GM18519 (cell line): ENCODE measurements at regions not wholly inside any gene's neighbourhood (a gene's known extent, or its start where the extent isn't known, plus 50 kb on each side); places are given as distances from the start of the nearest gene placed in this dataset.

Source experiments
- ATAC-seq: cut with Tn5 transposase; IDR thresholded peaks from one replicate; pipeline ENCODE4 v1.9.1; 2021; ENCODE audit warnings: mild to moderate bottlenecking, moderate library complexity; ENCODE audit not compliant: unreplicated experiment, low FRiP score

DNA sequence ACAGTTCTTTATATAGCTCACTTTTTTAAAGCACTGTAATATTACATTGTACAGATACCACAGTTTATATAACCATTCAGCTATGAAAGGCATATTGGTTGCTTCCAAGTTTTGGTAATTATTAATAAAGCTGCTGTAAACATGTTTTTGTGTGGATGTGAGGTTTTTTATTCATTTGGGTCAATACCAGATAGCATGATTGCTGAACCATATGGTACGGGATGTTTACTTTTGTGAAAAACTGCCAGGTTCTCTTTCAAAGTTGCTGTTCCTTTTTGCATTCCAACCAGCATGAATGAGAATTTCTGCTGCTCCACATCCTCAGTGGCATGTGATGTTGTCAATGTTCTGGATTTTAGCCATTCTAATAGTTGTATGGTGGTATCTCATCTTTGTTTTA is 439.6 kb upstream of the NMUR2 start:
- ATAC-seq, result no peak

DNA sequence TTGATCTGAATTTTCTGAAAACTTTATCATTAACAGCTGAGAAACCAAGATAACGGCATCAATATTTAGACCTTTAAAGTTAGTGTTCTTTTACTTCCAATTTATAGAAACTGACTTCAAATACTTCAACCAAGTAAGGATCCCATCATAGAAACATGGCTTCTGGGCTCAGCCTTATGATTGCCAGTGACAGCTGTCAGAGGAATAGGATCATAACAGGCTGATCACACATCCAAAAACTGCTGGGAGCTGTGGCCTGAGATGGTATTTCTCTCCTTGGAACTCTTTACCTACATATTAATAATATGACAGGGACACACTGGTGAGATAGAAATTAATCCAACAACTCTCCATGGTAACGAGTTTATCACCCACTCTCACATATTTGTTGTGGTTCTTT is 448.3 kb upstream of the NMUR2 start:
- ATAC-seq, result no peak

DNA sequence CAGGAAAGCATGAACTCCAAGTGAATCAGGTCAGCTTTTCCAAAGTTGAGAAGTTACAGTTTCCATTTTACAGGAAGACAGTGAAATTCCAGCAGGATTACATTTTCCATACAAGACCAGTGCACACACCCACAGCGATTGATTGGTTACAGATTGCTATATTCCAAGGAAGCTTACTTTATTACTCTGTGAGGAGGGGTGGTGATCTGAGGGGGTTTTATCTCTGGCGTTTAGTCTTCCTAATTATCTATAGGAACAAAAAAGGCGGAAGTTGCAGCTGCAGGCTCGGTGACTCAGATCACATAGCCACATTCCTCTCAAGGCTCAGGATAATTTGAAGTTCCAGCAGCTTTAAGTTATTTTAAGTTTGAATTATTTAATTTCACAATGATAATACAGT is 450.4 kb upstream of the NMUR2 start:
- no peak for ATAC-seq

DNA sequence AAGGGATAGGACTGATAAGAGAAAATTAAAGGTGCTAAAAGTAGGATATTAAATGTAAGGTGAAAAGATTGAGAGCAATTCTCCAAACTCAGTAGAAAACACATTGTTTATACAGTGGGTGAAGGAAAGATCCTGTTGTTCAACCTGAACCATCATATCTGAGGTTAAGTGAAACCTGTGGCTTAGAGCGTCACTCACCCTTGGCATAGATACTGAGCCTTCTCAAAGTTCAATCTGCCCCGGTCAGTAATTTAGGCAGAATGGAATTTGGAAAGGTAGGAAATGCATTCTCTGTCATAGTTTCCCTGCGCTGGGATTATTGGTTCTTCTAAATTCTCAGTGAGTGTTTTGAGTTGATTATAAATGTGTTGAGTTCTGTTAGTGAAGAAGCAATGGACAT is 456.2 kb upstream of the NMUR2 start:
- ATAC-seq, result no peak

DNA sequence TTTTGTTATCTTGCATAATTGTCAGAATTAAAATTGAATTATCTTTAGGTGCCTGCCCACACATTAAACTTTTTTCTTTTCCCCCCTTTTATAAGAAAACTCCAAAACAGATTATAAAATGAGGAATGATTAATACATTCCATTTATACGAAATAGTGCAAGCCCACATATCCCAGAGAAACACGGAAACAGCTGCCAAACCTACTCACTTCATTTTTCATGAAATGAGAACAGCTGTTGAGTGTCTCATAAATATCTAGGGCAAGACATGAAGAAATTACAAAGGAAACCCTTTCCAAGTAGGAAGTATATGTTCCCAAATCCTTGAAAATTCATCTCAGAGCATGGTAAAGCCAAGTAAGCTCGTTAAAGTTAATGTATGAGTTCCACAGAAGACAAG is 459.4 kb upstream of the NMUR2 start:
- no peak for ATAC-seq

DNA sequence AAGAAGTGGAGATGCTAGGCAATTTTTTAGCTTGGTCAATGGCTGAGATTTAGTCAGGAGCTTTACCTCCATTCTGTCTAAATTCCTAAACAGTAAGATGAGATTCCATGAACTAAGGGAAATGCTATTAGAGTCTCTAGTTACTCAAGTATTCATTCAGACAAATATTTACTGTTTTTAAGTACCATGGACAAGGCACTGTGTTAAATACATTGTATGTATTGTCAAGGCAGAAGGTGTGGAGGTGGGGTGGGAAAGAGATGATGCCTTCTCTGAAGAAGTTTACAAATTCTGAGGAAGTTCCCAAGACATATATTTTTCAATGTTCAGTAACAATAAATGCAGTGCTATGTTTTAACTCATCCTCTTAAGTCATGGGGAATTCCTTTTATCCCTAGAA is 459.9 kb upstream of the NMUR2 start:
- ATAC-seq, result no peak

DNA sequence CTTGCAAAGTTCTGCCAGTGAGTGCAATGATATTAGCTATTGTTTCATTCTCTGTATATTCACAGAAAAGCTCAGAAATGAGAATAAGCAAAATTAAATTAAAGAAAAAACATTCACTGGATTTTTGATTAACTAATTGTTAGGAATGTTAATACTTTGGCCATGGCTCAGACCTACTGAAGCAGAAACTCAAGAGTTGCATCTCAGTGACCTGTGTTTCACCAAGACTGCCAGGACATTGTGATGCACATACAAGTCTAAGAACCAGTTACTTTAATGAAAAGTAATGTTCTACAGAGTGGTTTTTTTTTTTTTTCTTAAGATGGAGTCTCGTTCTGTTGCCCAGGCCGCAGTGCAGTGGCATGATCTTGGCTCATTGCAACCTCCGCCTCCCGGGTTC is 464.9 kb upstream of the NMUR2 start:
- no peak for ATAC-seq

DNA sequence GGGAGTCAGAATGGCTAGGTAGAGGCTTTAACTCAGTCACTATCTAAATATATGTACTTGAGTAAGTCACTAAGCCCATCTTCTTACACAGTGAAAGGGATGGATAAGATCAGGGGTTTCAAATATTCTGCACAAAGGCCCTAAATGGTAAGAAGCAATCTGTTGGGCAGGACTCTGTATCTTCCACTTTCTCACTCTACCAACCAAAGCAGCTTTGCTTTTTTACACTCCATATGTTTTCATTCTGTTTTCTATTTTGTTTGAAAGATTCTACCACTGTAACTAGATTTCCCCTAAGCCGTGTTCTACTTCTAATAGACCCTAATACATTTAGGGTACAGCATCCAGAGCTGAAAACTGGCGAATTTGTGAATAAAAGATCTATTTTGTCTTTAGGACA is 477.5 kb upstream of the NMUR2 start:
- ATAC-seq, result no peak

DNA sequence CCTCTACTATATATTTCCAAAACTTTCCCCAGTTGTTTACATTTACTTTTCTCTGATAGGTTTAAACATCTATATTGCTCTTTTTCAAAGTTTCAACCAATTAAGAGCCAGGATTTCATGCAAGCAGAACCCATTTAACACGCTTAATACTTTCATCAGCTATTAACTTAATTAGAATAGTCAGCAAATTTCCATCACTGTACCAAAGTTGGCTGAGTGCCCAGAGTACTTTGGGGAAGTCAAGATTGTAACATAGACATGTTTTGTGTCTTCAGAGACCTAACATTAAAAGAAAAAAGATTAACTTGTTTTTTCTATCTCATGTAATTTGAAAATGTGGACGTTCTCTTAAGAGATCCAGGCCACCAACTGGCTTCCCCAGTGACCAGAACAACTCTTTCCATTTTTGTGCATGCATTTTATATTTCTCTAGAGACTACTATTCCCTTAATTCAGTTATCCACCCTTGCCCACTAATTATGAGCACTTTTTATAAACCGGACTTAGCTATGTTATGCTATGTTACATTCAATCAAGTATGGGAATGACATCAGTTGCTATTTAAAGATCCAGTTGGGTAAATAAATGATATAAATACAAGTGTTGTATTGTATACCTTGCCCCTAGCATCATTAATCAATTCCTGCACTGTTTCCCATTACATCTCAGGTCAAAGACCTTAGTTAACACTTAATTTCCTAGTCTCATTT is 478.1 kb upstream of the NMUR2 start:
- no peak for ATAC-seq

DNA sequence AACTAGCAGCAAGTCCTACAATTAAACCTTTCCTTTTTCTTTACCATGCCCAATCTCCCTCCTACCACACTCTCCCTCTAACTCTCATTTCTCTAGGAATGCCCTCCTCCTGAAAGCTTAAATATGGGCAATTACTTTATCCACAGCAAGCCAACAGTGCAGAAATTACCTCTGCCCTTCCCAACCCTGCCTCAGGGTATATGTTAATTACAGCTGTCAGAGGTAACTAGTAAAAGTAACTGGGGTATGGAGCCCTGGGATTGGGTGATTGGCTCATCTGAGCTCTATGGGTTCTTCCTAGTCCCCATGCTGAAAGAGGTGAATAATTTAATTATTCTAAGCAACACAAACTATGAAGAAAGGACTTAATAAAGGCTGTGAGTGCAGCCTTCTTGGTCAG is 478.9 kb upstream of the NMUR2 start:
- ATAC-seq, result no peak

DNA sequence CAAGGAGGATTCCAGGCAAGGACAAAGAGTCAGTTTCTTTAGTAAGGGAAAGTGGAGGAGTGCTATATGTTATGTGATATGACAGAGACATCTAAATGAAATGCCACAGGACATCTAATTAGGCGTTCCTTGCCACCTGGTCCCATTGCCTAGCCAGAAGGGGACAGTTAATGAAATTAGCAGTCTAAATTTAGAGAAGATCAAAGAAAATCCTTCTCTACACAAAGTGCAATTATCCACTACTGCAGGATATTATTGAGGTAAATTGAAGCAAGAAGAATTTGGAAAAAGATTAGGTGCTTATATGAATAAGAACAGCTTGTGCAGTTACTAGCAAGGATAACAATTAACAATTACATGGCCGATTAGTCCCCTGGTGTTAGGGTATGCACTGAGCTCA is 495.3 kb upstream of the NMUR2 start:
- ATAC-seq, result no peak

DNA sequence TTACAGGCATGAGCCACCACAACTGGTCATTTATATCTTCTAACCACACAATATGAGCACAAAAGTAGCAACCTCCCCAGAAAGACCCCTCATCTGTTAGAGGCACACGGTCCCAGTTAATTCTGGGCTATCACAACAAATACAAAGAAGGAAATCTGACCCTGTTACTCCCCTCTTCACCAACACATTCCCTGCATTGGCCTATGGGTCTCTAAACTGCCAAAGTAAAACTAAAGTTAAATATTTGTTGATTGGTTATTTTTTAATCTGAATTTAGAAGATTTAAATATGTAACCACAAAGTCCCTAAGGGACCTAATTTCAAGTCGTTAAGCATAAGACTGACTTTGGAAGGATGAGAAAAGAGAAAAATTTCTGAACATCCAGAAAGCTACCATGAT is 496.7 kb upstream of the NMUR2 start:
- no peak for ATAC-seq

DNA sequence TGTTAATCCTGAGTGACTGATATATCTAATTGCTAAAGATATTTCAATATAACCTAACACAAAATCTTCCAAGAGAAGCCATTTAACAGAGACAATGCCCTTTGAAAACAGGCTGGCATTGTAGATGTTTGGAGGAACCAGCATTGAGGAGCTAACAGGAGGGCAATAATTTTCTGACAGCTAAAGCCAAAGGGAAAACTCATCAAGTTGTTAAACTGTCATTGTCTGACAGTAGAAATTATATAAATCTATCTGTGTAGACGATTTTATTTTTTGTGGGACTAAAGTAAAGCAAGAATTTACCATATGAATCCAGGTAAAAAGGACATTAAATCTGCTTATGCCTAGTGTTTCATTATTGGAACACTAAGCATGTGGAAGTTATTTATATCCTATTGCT is 500.2 kb upstream of the NMUR2 start:
- no peak for ATAC-seq

DNA sequence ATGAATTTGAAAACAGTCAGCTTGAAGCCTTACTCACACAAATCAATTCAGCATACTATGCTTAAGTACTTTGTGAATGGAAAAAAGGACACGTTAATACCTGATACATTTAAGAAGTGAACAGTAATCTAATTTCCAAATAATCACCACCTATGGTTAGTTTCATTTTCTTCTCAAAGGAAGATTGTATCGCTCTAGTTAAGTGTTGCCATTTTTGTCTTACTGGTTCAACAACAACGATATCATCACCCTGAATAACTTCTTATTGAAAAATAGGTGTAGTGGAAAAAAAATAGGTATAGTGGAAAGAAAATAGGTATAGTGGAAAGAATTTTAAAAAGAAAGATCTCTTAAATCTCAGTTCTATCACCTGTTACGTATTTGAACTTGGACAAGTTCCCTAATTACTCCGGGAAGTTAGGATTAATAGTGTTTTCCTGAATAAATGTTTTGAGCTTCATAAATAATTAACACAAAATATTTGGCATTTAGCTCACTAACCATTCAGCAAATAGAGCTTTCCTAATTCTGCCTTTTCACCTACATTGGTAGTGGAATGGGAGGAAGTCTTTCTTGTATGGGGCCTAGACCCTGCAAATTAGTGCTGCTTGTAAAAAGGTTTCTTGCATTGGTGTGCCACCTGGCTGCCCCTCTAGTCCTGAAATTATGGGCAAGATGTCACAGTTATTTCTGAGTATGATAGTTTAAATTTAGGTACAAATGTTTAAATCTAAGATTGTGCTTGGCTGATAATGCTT is 502.6 kb upstream of the NMUR2 start:
- ATAC-seq, result no peak

DNA sequence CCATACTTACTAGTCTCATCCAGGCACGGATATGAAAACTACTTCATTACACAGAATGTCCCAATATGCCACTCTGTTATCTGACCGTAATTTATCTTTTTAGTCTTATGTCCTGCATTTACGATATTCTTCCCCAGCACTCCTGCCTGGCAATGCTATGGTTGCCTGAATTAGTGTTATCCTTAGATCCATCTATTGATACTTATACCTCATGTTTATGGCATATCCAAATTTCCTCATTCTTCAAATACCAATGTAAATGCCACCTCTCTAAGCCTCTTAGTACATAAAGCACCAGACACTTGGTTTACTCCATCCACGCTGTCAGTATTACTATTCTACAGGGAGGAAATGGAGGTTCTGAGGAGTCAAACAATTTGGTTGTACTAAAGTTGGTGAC is 507.8 kb upstream of the NMUR2 start:
- no peak for ATAC-seq

DNA sequence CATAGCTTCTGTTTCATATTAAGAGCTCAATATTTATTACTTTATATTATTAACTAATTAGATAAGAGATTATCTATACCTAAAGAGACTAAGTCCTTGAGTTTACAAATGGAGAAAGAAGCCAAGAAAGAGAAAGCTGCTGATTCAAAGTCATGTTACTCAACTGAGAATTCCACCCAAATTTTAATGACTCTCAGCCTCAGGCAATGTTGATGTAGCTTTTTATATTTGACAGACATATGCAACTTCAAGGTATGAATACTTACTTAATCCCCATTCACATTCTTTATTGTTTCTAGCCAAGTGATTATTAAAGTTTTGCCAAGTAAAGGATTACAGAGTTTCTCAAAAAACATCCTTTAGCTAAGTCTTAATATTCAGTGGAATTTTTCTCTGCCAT is 527.5 kb upstream of the NMUR2 start:
- no peak for ATAC-seq

DNA sequence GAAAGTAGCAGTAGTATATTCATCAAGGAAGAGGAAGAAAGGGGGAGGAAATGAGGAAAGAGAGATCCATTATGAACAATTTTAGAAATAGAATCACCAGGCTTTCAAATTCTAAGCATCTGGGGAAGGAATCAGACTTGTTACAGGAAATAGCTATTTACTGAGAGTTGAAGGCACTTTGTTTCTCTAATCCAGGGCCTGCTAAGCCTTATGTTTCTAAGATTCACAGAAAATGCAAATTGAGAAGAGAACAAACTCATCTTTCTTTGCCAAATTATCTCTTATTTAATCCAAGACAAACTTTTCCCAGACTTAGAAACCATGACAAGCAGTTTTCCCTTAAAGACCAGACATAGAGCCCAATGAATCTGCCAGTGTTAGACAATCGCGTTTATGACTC is 528.0 kb upstream of the NMUR2 start:
- ATAC-seq, result no peak

DNA sequence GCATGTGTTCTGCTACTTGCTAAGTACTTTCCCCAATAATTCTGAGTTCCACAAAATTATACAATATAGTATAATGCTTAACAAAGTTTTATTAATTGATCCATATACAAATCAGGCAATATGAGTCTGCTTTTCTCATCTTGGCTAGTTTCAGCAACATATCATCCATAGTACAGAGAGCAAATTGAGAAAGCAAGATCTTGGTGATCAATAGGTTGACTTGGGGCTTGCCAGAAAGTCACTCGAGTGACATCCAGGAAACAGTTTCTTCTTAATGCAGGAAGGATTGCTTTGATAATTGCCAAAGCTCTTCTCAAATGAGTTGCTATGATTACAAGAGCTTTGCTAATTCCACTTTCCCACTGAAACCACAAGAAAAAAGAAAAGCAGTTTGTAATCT is 533.6 kb upstream of the NMUR2 start:
- no peak for ATAC-seq

DNA sequence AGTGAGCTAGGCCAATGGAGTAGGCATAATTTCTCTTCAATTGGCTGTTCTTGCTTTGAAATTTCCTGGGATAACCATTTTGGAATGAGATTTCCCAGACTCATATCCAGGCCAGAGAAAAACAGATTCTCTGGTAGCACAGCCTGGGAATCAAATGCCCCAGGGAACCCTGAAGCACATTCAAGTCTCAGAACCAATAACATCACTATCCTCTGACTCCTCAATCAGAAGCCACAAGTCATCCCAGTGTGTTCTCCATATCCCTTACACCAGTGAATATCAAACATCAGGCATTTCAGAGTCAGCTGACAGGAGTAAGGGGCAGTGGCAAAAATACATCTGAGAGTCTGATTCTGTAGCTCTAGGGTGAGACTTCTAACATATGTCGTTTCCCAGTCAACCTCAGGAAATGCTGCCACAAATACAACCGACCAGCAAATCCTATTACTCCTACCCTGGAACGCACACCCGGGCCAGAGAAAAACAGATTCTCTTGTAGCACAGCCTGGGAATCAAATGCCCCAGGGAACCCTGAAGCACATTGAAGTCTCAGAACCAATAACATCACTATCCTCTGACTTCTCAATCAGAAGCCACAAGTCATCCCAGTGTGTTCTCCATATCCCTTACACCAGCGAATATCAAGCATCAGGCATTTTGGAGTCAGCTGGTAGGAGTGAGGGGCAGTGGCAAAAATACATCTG is 537.7 kb upstream of the NMUR2 start:
- ATAC-seq, result no peak

DNA sequence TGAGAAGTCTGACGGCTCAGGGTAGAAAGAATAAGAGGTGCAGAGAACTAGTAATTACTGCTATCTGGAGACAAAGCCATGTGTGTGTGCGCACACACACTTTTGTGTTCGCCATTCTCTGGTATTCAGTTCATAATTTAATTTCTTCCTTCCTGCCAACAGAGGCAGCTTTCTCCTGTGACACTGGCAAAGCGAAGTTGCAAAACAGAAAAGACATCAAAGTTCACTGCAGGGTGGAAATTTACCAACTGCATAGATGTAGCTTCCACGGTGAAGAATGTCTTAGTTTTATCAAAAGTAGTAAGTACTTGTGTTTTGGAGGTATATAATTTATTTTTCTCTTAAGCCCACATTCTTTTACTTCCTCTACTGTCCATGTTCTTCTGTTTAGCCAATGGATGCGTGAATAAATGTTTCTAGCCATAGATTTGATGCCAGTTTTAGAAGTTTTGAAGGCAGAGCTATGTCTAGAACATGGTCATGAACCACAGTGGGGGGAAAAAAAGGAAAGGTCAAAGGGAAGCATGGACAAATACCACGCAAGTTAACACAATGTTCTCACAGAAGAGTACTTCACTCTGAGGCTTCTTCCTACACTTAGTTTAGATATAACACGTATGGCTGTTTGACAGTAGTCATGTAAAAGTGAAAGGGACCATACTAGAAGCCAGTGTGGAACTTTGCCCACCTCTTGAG is 536.5 kb upstream of the GRIA1 start:
- ATAC-seq, result no peak

DNA sequence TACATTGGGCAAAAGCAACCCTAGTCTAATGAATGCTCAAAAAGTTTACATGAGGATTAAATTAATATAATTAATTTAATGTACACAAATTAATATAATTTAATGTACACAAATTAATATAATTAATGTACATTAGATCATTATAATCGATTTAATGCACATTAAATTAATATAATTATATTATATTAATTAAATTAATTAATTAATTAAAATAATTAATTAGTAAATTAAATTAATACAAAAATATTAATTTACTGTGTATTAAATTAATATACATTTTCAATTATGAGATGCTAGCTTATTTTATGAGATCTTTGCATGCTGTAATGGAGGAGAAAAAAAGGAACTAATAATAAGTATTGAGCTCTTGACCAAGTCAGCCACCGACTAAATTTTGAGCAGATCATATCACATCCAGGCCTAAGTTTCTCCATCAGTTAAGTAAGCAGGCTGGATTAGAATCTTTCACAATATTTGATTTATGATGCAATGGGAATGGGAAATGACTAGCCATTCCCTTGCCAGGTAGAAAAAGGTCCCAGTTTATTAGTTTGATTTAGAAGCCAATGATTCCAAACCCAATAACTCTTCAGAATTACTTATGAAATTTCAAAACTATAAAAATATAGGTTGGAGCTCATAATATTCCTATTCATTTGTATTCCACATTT is 533.4 kb upstream of the GRIA1 start:
- no peak for ATAC-seq
